ENCODE measurements at regions not wholly inside any gene's neighbourhood (a gene's known extent, or its start where the extent isn't known, plus 50 kb on each side); places are given as distances from the start of the nearest gene placed in this dataset.

- H3K4me3 ChIP-seq = no peak overlapping the region
- no peaks in the 10 kb centered on the region for H3K9me3 ChIP-seq
- 30 to 56% methylated on average over 1 of the region's 1 CpG for WGBS, 2 donors
- H3K36me3 ChIP-seq = no peaks in the 10 kb centered on the region
- no peaks in the 10 kb centered on the region for H3K27me3 ChIP-seq
- no peak for TF ChIP-seq CTCF (IDR thresholded peaks at IDR 0.05)
- no peak for TF ChIP-seq POLR2A (IDR thresholded peaks at IDR 0.05)
- no peak for TF ChIP-seq EP300 (IDR thresholded peaks at IDR 0.05)
- no peak overlapping the region for H3K27ac ChIP-seq
- DNase-seq (ENCODE audit: low spot score in 2 of 2) = no peak
- no peaks in the 10 kb centered on the region for H3K4me1 ChIP-seq
Observed at GRCh38 chr6:129929433-129929832, 68.3 kb upstream of the TMEM244 start.

GRCh38 chr6:129923530-129924250 is 62.6 kb upstream of the TMEM244 start:
- H3K36me3 ChIP-seq = no peaks in the 10 kb centered on the region
- no peak overlapping the region for H3K27ac ChIP-seq
- no peak for DNase-seq (ENCODE audit: low spot score in 2 of 2)
- H3K4me3 ChIP-seq = no peak overlapping the region
- no peak for TF ChIP-seq POLR2A (IDR thresholded peaks at IDR 0.05)
- TF ChIP-seq EP300 (IDR thresholded peaks at IDR 0.05) = no peak
- TF ChIP-seq CTCF (IDR thresholded peaks at IDR 0.05) = no peak
- H3K27me3 ChIP-seq = no peaks in the 10 kb centered on the region
- no peaks in the 10 kb centered on the region for H3K4me1 ChIP-seq
- H3K9me3 ChIP-seq = no peaks in the 10 kb centered on the region

GRCh38 chr6:129921169-129921817 is 60.2 kb upstream of the TMEM244 start:
- no peak overlapping the region for H3K27ac ChIP-seq
- H3K9me3 ChIP-seq = no peaks in the 10 kb centered on the region
- 63 to 81% methylated on average over 3 of the region's 3 CpGs for WGBS, 2 donors
- TF ChIP-seq CTCF (IDR thresholded peaks at IDR 0.05) (no peak), POLR2A (IDR thresholded peaks at IDR 0.05) (no peak), EP300 (IDR thresholded peaks at IDR 0.05) (no peak)
- no peaks in the 10 kb centered on the region for H3K27me3 ChIP-seq
- no peak for DNase-seq (ENCODE audit: low spot score in 2 of 2)
- no peak overlapping the region for H3K4me3 ChIP-seq
- no peaks in the 10 kb centered on the region for H3K36me3 ChIP-seq
- no peaks in the 10 kb centered on the region for H3K4me1 ChIP-seq

- H3K27ac ChIP-seq = no peak overlapping the region
- H3K4me1 ChIP-seq = no peaks in the 10 kb centered on the region
- WGBS, 2 donors = 73 to 76% methylated on average over 7 of the region's 7 CpGs
- no peak overlapping the region for H3K4me3 ChIP-seq
- DNase-seq (ENCODE audit: low spot score in 2 of 2) = no peak
- no peaks in the 10 kb centered on the region for H3K27me3 ChIP-seq
- TF ChIP-seq CTCF (IDR thresholded peaks at IDR 0.05) (no peak), POLR2A (IDR thresholded peaks at IDR 0.05) (no peak), EP300 (IDR thresholded peaks at IDR 0.05) (no peak)
- no peaks in the 10 kb centered on the region for H3K9me3 ChIP-seq
- H3K36me3 ChIP-seq = no peaks in the 10 kb centered on the region
Observed at GRCh38 chr6:129920103-129920798, 59.1 kb upstream of the TMEM244 start.

- TF ChIP-seq CTCF (IDR thresholded peaks at IDR 0.05) (no peak), EP300 (IDR thresholded peaks at IDR 0.05) (no peak), POLR2A (IDR thresholded peaks at IDR 0.05) (no peak)
- Histone ChIP-seq H3K27ac (no peak overlapping the region), H3K27me3 (no peaks in the 10 kb centered on the region), H3K36me3 (no peaks in the 10 kb centered on the region), H3K9me3 (no peaks in the 10 kb centered on the region), H3K4me3 (no peak overlapping the region), H3K4me1 (no peaks in the 10 kb centered on the region)
- DNase-seq (ENCODE audit: low spot score in 2 of 2) = no peak
- 65 to 67% methylated on average over 1 of the region's 1 CpG for WGBS, 2 donors
Observed at GRCh38 chr6:129911732-129912131, 50.6 kb upstream of the TMEM244 start.
